ENCODE measurements at regions not wholly inside any gene's neighbourhood (a gene's known extent, or its start where the extent isn't known, plus 50 kb on each side); places are given as distances from the start of the nearest gene placed in this dataset.

GRCh38 chr17:65457635-65458257, 103.7 kb downstream of the AXIN2 start:
- Histone ChIP-seq H3K4me3 (no peak overlapping the region), H3K4me1 (ENCODE audit: low read depth) (peaks cover 8% of the 10 kb centered on the region), H3K9me3 (no peaks in the 10 kb centered on the region), H3K36me3 (ENCODE audit: low read depth) (no peaks in the 10 kb centered on the region)
- ATAC-seq (peak; percentile 67), DNase-seq (peak in 2 of 3 donors; percentile 41 to 57)
- no peak for TF ChIP-seq CTCF (IDR thresholded peaks at IDR 0.05)
- intact Hi-C loops (cut with DNase I, micrococcal nuclease): loop anchor here in 1 of 2 donors (10.0 kb wide), 1 partner anchor 97 kb away; no protein-coding TSS in a partner anchor

- Histone ChIP-seq H3K9me3 (no peaks in the 10 kb centered on the region), H3K36me3 (ENCODE audit: low read depth) (no peaks in the 10 kb centered on the region), H3K4me3 (no peak overlapping the region), H3K4me1 (ENCODE audit: low read depth) (peaks cover 8% of the 10 kb centered on the region)
- TF ChIP-seq CTCF (IDR thresholded peaks at IDR 0.05): no peak
- intact Hi-C loops (cut with DNase I, micrococcal nuclease): loop anchor here in 1 of 2 donors (10.0 kb wide), 1 partner anchor 98 kb away; no protein-coding TSS in a partner anchor
- DNase-seq (peak in 1 of 3 donors; percentile 20), ATAC-seq (peak; percentile 73)
Observed at GRCh38 chr17:65457183-65457582, 104.3 kb downstream of the AXIN2 start.

GRCh38 chr17:65456368-65457151, 104.9 kb downstream of the AXIN2 start:
- TF ChIP-seq CTCF (IDR thresholded peaks at IDR 0.05): no peak
- DNase-seq (no peak), ATAC-seq (no peak)
- Histone ChIP-seq H3K9me3 (no peaks in the 10 kb centered on the region), H3K36me3 (ENCODE audit: low read depth) (no peaks in the 10 kb centered on the region), H3K4me3 (no peak overlapping the region), H3K4me1 (ENCODE audit: low read depth) (peaks cover 8% of the 10 kb centered on the region)
- intact Hi-C loops (cut with DNase I, micrococcal nuclease): loop anchor here in 1 of 2 donors (10.0 kb wide), 1 partner anchor 98 kb away; no protein-coding TSS in a partner anchor

GRCh38 chr17:65455972-65456343, 105.5 kb downstream of the AXIN2 start:
- Histone ChIP-seq H3K4me1 (ENCODE audit: low read depth) (peaks cover 8% of the 10 kb centered on the region), H3K36me3 (ENCODE audit: low read depth) (no peaks in the 10 kb centered on the region), H3K4me3 (no peak overlapping the region), H3K9me3 (no peaks in the 10 kb centered on the region)
- no peak for TF ChIP-seq CTCF (IDR thresholded peaks at IDR 0.05)
- ATAC-seq: peak; percentile 45
- peak in 1 of 3 donors; percentile 53 for DNase-seq
- intact Hi-C loops (cut with DNase I, micrococcal nuclease): loop anchor here in 1 of 2 donors (10.0 kb wide), 1 partner anchor 99 kb away; no protein-coding TSS in a partner anchor

GRCh38 chr17:65455154-65455971, 106.1 kb downstream of the AXIN2 start:
- no peak for TF ChIP-seq CTCF (IDR thresholded peaks at IDR 0.05)
- peaks cover 8% of the 10 kb centered on the region for H3K4me1 ChIP-seq (ENCODE audit: low read depth)
- ATAC-seq: no peak
- intact Hi-C loops (cut with DNase I, micrococcal nuclease): loop anchor here in 1 of 2 donors (10.0 kb wide), 1 partner anchor 99 kb away; no protein-coding TSS in a partner anchor
- H3K36me3 ChIP-seq (ENCODE audit: low read depth): no peaks in the 10 kb centered on the region
- no peaks in the 10 kb centered on the region for H3K9me3 ChIP-seq
- H3K4me3 ChIP-seq: no peak overlapping the region
- no peak for DNase-seq

All from mucosa of descending colon (tissue), 3 donors.